HFFc6 (cell line): ENCODE measurements at regions not wholly inside any gene's neighbourhood (a gene's known extent, or its start where the extent isn't known, plus 50 kb on each side); places are given as distances from the start of the nearest gene placed in this dataset.

Experiments
- DNase-seq: peaks from one replicate; pipeline ENCODE4 v3.0.0-alpha.2; 2018
- H3K27ac Mint-ChIP-seq: 2 replicates; pipeline ENCODE4 v1.8.0; 2020; ENCODE audit warnings: mild to moderate bottlenecking, mixed read lengths
- H3K27me3 Mint-ChIP-seq: 2 replicates; pipeline ENCODE4 v1.8.0; 2021; ENCODE audit warnings: mild to moderate bottlenecking, moderate library complexity, mixed read lengths; ENCODE audit not compliant: insufficient read depth
- H3K36me3 Mint-ChIP-seq: 2 replicates; pipeline ENCODE4 v1.8.0; 2021; ENCODE audit warnings: low read depth, mixed read lengths
- H3K4me1 Mint-ChIP-seq: 2 replicates; pipeline ENCODE4 v1.8.0; 2020; ENCODE audit warnings: low read depth, mixed read lengths
- H3K4me3 Mint-ChIP-seq: 2 replicates; pipeline ENCODE4 v1.8.0; 2020; ENCODE audit warnings: mild to moderate bottlenecking, moderate library complexity, mixed read lengths
- H3K9me3 Mint-ChIP-seq: 2 replicates; pipeline ENCODE4 v1.8.0; 2020; ENCODE audit warnings: mild to moderate bottlenecking, mixed read lengths
- TF ChIP-seq, protein P1 (sequence below): fragments of 200-600 bp; sonication (generic); IDR thresholded peaks from 2 replicates; pipeline ENCODE4 v1.5.0; 2021; ENCODE audit warnings: antibody characterized with exemption, mild to moderate bottlenecking

DNA sequence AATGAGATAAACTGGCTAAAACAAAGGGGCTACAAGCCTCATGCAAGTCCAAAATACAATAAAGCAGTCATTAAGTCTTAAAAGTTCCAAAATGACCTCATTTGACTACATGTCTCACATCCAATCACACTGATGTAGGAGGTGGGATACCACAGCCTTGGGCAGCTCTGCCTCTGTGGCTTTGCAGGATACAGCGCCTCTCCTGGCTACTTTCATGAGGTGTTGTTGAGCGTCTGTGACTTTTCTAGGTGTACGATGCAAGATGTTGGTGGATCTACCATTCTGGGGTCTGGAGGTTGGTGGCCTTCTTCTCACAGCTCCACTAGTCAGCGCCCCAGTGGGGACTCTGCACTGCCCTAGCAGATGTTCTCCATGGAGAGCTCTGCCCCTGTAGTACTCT, 944.9 kb downstream of the TECRL start:
- no peak for DNase-seq
- Mint-ChIP-seq H3K9me3 (peaks cover 31% of the 10 kb centered on the region), H3K27ac (no peak overlapping the region), H3K4me1 (no peaks in the 10 kb centered on the region), H3K4me3 (no peak overlapping the region), H3K36me3 (no peaks in the 10 kb centered on the region; the same call in 1 of the 2 replicates), H3K27me3 (no peaks in the 10 kb centered on the region)
- TF ChIP-seq, protein P1, sequence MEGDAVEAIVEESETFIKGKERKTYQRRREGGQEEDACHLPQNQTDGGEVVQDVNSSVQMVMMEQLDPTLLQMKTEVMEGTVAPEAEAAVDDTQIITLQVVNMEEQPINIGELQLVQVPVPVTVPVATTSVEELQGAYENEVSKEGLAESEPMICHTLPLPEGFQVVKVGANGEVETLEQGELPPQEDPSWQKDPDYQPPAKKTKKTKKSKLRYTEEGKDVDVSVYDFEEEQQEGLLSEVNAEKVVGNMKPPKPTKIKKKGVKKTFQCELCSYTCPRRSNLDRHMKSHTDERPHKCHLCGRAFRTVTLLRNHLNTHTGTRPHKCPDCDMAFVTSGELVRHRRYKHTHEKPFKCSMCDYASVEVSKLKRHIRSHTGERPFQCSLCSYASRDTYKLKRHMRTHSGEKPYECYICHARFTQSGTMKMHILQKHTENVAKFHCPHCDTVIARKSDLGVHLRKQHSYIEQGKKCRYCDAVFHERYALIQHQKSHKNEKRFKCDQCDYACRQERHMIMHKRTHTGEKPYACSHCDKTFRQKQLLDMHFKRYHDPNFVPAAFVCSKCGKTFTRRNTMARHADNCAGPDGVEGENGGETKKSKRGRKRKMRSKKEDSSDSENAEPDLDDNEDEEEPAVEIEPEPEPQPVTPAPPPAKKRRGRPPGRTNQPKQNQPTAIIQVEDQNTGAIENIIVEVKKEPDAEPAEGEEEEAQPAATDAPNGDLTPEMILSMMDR, result no peak

DNA sequence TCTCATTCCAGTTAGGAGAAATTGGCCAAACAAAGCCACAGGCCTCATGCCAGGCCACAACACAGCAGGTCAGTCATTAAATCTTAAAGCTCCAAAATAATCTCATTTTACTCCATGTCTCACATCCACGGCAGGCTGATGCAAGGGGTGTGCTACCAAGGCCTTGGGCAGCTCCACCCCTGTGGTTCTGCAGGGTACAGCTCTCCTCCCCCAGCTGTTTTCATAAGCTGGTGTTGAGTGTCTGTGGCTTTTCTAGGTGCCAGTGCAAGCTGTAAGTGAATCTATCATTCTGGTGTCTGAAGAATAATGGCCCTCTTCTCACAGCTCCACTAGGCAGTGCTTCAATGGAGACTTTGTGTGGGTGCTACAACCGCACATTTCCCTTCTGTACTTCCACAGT, 949.2 kb downstream of the TECRL start:
- TF ChIP-seq, protein P1, result no peak
- Mint-ChIP-seq H3K36me3 (no peaks in the 10 kb centered on the region), H3K27me3 (no peaks in the 10 kb centered on the region), H3K9me3 (peaks cover 23% of the 10 kb centered on the region), H3K4me1 (no peaks in the 10 kb centered on the region), H3K27ac (no peak overlapping the region), H3K4me3 (no peak overlapping the region)
- DNase-seq, result no peak

DNA sequence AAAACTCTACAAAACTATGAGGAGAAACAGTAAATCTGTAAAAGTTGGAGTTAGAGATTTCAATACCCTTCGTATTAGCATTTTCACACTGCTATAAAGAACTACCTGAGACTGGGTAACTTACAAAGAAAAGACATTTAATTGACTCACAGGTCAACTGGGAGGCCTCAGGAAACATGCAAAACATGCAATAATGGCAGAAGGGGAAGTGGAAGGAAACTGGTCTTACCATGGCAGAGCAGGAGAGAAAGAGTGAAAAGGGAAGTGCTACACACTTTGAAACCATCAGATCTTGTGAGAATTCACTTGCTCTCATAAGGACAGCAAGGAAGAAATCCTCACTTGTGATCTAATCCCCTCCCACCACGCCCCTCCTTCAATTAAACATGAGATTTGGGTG, 949.9 kb downstream of the TECRL start:
- TF ChIP-seq, protein P1, result no peak

DNA sequence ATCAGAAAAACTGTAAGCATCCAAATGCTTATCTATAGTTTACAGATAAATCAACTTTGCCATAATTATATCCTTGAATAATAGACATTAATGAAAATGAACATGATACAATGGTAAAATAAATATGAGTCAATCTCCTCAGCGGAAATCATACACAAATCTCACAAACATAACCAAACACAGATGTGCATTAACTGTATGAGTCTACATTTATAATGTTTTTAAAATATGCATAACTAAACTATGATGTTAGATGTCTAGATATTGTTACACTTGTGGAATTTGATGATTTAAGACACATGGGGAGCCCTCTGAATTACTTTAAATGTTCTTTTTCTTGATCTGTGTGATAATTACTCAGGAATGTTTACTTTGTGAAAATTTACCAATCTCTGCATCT, 951.2 kb downstream of the TECRL start:
- no peak for DNase-seq
- Mint-ChIP-seq H3K4me1 (no peaks in the 10 kb centered on the region), H3K27me3 (no peaks in the 10 kb centered on the region), H3K36me3 (no peaks in the 10 kb centered on the region), H3K9me3 (peaks cover 17% of the 10 kb centered on the region), H3K27ac (no peak overlapping the region), H3K4me3 (no peak overlapping the region)
- TF ChIP-seq, protein P1, result no peak

More for the DNA sequence above, 949.9 kb downstream of the TECRL start:
- Mint-ChIP-seq H3K27me3 (no peaks in the 10 kb centered on the region), H3K4me1 (no peaks in the 10 kb centered on the region), H3K4me3 (no peak overlapping the region), H3K36me3 (no peaks in the 10 kb centered on the region), H3K9me3 (peaks cover 23% of the 10 kb centered on the region), H3K27ac (no peak overlapping the region)
- DNase-seq, result no peak

DNA sequence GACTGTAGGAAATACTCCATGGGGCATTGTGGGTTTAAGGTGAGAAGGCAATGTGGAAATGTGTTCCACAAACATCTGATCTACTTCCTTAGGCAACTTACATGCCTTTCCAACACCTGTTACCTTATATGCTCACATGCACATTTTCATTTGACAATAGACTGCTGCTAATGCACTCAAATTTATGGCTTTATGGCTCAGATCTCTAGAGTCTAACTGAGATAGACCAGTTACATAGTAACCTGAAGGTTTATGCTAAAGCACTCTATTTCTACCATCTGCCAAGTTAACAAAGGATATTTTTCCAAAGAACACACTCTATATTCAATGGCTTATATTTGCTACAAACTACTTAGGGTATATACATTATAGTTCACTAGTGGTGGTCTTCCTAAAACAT, 969.0 kb downstream of the TECRL start:
- Mint-ChIP-seq H3K4me1 (no peaks in the 10 kb centered on the region), H3K4me3 (no peak overlapping the region), H3K27me3 (no peaks in the 10 kb centered on the region), H3K36me3 (no peaks in the 10 kb centered on the region), H3K27ac (no peak overlapping the region), H3K9me3 (peaks cover 34% of the 10 kb centered on the region)
- TF ChIP-seq, protein P1, result no peak
- DNase-seq, result no peak

DNA sequence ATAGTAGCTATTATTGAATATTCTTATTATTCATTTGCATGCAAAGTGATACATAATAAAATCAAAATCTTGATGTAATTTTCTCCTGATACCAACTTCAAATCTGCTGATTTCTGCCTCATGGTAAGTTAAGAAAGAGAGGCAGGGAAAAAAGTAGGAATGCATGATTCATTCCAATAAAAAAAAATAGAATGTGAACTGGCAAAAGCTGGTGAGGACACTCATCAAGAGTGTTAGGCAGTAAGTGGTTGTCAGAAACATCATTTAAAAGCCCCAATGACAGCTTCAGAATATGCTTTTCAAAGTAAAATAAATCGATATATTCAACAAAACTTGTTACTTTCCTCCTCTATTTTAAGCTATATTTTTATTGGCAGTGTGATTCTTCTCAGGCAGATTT, 979.1 kb downstream of the TECRL start:
- Mint-ChIP-seq H3K9me3 (peaks cover 40% of the 10 kb centered on the region), H3K4me1 (no peaks in the 10 kb centered on the region), H3K4me3 (no peak overlapping the region), H3K27ac (no peak overlapping the region), H3K36me3 (no peaks in the 10 kb centered on the region), H3K27me3 (no peaks in the 10 kb centered on the region)
- no peak for DNase-seq
- TF ChIP-seq, protein P1, result no peak
